HepG2 (cell line): ENCODE measurements at regions not wholly inside any gene's neighbourhood (a gene's known extent, or its start where the extent isn't known, plus 50 kb on each side); places are given as distances from the start of the nearest gene placed in this dataset.

Experiments used
- HMGA1 ChIP-seq: sonication (generic); formaldehyde crosslinking; conservative IDR thresholded peaks from 2 replicates; pipeline ENCODE4 v1.4.0; 2020; ENCODE audit warnings: missing genetic modification reagents
- MXI1 ChIP-seq: IDR thresholded peaks from 3 replicates; pipeline ENCODE4 v1.6.1; 2012; ENCODE audit warnings: low read depth, low read length, inconsistent platforms, borderline replicate concordance
- NFE2 ChIP-seq: sonication (generic); formaldehyde crosslinking; IDR thresholded peaks from 2 replicates; pipeline ENCODE4 v1.4.0; 2020; ENCODE audit warnings: missing genetic modification reagents
- ZNF121 ChIP-seq: sonication (generic); formaldehyde crosslinking; IDR thresholded peaks from 2 replicates; pipeline ENCODE4 v1.5.0; 2020; ENCODE audit warnings: mild to moderate bottlenecking, missing genetic modification reagents
- ZNF138 ChIP-seq: sonication (generic); formaldehyde crosslinking; IDR thresholded peaks from 2 replicates; pipeline ENCODE4 v1.5.0; 2020; ENCODE audit warnings: mild to moderate bottlenecking, low read depth, missing genetic modification reagents
- ZNF549 ChIP-seq: sonication (generic); formaldehyde crosslinking; IDR thresholded peaks from 2 replicates; pipeline ENCODE4 v1.5.0; 2020; ENCODE audit warnings: missing genetic modification reagents
- ZNF773 ChIP-seq: sonication (generic); formaldehyde crosslinking; IDR thresholded peaks from 2 replicates; pipeline ENCODE4 v1.4.0; 2020; ENCODE audit warnings: missing genetic modification reagents, borderline replicate concordance
- ZNF788 ChIP-seq: sonication (generic); formaldehyde crosslinking; IDR thresholded peaks from 2 replicates; pipeline ENCODE4 v1.5.0; 2020; ENCODE audit warnings: mild to moderate bottlenecking, missing genetic modification reagents, borderline replicate concordance
- TF ChIP-seq, protein P1 (sequence below): sonication (generic); formaldehyde crosslinking; IDR thresholded peaks from 2 replicates; pipeline ENCODE4 v1.4.0; 2020; ENCODE audit warnings: missing genetic modification reagents, borderline replicate concordance
- TF ChIP-seq, protein P2 (sequence below): sonication (generic); formaldehyde crosslinking; IDR thresholded peaks from 2 replicates; pipeline ENCODE4 v1.8.1; 2022; ENCODE audit warnings: mild to moderate bottlenecking, missing genetic modification reagents
- TF ChIP-seq, protein P3 (sequence below): sonication (generic); formaldehyde crosslinking; IDR thresholded peaks from 2 replicates; pipeline ENCODE4 v1.5.1; 2020; ENCODE audit warnings: mild to moderate bottlenecking, missing genetic modification reagents, moderate library complexity
- TF ChIP-seq, protein P4 (sequence below): sonication (generic); formaldehyde crosslinking; IDR thresholded peaks from 2 replicates; pipeline ENCODE4 v1.4.0; 2020; ENCODE audit warnings: mild to moderate bottlenecking, low read depth, missing genetic modification reagents
- TF ChIP-seq, protein P5 (sequence below): sonication (generic); formaldehyde crosslinking; IDR thresholded peaks from 2 replicates; pipeline ENCODE4 v1.9.0; 2021; ENCODE audit warnings: mild to moderate bottlenecking, missing genetic modification reagents
- TF ChIP-seq, protein P6 (sequence below): sonication (generic); formaldehyde crosslinking; IDR thresholded peaks from 2 replicates; pipeline ENCODE4 v1.8.1; 2023; ENCODE audit warnings: mild to moderate bottlenecking, missing genetic modification reagents

DNA sequence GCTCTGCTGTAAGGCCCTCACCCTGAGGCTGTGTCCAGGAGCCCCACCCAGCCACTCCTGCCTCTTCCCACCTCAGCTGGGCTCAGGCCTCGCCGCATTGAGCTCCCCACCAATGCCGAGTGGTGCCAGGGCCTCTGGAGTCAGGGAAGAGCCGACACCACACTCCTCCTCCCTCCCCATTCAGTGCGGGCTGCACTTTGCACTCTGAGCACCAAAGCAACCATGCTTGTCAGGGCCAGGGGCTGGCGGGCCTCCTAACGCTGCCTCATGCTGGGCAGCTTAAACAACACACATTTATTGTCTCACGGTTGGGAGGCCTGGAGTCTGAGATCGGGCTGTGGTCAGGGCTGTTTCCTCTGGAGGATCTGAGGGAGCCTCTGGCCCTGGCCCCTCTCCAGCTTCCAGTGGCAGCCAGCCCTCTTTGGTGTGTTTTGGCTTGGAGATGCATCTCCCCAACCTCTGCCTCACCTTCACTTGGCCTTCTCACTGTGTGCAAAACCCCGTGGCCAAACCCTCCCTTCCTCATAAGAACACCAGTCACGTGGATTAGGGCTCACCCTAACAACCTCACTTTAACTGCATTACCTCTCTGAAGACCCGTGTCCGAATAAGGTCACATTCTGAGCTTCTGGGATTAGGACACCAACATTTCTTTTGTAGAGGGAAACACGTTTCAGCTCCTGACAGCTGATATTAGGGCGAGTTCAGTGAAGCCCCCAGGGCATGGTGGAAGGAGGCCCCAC lies 157.8 kb downstream of the MED10 start (continued):
- TF ChIP-seq, protein P1, sequence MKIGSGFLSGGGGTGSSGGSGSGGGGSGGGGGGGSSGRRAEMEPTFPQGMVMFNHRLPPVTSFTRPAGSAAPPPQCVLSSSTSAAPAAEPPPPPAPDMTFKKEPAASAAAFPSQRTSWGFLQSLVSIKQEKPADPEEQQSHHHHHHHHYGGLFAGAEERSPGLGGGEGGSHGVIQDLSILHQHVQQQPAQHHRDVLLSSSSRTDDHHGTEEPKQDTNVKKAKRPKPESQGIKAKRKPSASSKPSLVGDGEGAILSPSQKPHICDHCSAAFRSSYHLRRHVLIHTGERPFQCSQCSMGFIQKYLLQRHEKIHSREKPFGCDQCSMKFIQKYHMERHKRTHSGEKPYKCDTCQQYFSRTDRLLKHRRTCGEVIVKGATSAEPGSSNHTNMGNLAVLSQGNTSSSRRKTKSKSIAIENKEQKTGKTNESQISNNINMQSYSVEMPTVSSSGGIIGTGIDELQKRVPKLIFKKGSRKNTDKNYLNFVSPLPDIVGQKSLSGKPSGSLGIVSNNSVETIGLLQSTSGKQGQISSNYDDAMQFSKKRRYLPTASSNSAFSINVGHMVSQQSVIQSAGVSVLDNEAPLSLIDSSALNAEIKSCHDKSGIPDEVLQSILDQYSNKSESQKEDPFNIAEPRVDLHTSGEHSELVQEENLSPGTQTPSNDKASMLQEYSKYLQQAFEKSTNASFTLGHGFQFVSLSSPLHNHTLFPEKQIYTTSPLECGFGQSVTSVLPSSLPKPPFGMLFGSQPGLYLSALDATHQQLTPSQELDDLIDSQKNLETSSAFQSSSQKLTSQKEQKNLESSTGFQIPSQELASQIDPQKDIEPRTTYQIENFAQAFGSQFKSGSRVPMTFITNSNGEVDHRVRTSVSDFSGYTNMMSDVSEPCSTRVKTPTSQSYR (CRISPR knock-in tag): peak; percentile 41; the same call in 1 of the 2 replicates
- TF ChIP-seq, protein P2, sequence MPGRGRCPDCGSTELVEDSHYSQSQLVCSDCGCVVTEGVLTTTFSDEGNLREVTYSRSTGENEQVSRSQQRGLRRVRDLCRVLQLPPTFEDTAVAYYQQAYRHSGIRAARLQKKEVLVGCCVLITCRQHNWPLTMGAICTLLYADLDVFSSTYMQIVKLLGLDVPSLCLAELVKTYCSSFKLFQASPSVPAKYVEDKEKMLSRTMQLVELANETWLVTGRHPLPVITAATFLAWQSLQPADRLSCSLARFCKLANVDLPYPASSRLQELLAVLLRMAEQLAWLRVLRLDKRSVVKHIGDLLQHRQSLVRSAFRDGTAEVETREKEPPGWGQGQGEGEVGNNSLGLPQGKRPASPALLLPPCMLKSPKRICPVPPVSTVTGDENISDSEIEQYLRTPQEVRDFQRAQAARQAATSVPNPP (CRISPR knock-in tag): no peak
- TF ChIP-seq, protein P3, sequence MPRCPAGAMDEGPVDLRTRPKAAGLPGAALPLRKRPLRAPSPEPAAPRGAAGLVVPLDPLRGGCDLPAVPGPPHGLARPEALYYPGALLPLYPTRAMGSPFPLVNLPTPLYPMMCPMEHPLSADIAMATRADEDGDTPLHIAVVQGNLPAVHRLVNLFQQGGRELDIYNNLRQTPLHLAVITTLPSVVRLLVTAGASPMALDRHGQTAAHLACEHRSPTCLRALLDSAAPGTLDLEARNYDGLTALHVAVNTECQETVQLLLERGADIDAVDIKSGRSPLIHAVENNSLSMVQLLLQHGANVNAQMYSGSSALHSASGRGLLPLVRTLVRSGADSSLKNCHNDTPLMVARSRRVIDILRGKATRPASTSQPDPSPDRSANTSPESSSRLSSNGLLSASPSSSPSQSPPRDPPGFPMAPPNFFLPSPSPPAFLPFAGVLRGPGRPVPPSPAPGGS (CRISPR knock-in tag): no peak
- TF ChIP-seq, protein P4, sequence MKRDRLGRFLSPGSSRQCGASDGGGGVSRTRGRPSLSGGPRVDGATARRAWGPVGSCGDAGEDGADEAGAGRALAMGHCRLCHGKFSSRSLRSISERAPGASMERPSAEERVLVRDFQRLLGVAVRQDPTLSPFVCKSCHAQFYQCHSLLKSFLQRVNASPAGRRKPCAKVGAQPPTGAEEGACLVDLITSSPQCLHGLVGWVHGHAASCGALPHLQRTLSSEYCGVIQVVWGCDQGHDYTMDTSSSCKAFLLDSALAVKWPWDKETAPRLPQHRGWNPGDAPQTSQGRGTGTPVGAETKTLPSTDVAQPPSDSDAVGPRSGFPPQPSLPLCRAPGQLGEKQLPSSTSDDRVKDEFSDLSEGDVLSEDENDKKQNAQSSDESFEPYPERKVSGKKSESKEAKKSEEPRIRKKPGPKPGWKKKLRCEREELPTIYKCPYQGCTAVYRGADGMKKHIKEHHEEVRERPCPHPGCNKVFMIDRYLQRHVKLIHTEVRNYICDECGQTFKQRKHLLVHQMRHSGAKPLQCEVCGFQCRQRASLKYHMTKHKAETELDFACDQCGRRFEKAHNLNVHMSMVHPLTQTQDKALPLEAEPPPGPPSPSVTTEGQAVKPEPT: no peak
- TF ChIP-seq ZNF549 (CRISPR knock-in tag) (no peak), ZNF138 (CRISPR knock-in tag) (no peak), NFE2 (CRISPR knock-in tag) (no peak), ZNF788 (peak; percentile 78; the same call in 1 of the 2 replicates), ZNF121 (CRISPR knock-in tag) (0 out of 2 replicates have a peak, but pooled peaks have one; percentile 24), ZNF773 (CRISPR knock-in tag) (no peak), MXI1 (no peak), HMGA1 (no peak)
- TF ChIP-seq, protein P5, sequence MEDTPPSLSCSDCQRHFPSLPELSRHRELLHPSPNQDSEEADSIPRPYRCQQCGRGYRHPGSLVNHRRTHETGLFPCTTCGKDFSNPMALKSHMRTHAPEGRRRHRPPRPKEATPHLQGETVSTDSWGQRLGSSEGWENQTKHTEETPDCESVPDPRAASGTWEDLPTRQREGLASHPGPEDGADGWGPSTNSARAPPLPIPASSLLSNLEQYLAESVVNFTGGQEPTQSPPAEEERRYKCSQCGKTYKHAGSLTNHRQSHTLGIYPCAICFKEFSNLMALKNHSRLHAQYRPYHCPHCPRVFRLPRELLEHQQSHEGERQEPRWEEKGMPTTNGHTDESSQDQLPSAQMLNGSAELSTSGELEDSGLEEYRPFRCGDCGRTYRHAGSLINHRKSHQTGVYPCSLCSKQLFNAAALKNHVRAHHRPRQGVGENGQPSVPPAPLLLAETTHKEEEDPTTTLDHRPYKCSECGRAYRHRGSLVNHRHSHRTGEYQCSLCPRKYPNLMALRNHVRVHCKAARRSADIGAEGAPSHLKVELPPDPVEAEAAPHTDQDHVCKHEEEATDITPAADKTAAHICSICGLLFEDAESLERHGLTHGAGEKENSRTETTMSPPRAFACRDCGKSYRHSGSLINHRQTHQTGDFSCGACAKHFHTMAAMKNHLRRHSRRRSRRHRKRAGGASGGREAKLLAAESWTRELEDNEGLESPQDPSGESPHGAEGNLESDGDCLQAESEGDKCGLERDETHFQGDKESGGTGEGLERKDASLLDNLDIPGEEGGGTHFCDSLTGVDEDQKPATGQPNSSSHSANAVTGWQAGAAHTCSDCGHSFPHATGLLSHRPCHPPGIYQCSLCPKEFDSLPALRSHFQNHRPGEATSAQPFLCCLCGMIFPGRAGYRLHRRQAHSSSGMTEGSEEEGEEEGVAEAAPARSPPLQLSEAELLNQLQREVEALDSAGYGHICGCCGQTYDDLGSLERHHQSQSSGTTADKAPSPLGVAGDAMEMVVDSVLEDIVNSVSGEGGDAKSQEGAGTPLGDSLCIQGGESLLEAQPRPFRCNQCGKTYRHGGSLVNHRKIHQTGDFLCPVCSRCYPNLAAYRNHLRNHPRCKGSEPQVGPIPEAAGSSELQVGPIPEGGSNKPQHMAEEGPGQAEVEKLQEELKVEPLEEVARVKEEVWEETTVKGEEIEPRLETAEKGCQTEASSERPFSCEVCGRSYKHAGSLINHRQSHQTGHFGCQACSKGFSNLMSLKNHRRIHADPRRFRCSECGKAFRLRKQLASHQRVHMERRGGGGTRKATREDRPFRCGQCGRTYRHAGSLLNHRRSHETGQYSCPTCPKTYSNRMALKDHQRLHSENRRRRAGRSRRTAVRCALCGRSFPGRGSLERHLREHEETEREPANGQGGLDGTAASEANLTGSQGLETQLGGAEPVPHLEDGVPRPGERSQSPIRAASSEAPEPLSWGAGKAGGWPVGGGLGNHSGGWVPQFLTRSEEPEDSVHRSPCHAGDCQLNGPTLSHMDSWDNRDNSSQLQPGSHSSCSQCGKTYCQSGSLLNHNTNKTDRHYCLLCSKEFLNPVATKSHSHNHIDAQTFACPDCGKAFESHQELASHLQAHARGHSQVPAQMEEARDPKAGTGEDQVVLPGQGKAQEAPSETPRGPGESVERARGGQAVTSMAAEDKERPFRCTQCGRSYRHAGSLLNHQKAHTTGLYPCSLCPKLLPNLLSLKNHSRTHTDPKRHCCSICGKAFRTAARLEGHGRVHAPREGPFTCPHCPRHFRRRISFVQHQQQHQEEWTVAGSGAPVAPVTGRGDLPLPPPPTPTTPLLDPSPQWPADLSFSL (CRISPR knock-in tag): no peak; the same call in 1 of the 2 replicates
- TF ChIP-seq, protein P6, sequence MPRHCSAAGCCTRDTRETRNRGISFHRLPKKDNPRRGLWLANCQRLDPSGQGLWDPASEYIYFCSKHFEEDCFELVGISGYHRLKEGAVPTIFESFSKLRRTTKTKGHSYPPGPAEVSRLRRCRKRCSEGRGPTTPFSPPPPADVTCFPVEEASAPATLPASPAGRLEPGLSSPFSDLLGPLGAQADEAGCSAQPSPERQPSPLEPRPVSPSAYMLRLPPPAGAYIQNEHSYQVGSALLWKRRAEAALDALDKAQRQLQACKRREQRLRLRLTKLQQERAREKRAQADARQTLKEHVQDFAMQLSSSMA (CRISPR knock-in tag): no peak
